Endometrial microvascular endothelial cells (primary cell): ENCODE measurements at regions not wholly inside any gene's neighbourhood (a gene's known extent, or its start where the extent isn't known, plus 50 kb on each side); places are given as distances from the start of the nearest gene placed in this dataset.

Source experiments
- in situ Hi-C: cut with HindIII; loops from 2 replicates; pipeline ENCODE4 v1.10.0; 2017; ENCODE audit warnings: low sequenced_read_pairs, low pct_unique_long_range_greater_than_20kb; ENCODE audit errors: inconsistent ontology term

DNA sequence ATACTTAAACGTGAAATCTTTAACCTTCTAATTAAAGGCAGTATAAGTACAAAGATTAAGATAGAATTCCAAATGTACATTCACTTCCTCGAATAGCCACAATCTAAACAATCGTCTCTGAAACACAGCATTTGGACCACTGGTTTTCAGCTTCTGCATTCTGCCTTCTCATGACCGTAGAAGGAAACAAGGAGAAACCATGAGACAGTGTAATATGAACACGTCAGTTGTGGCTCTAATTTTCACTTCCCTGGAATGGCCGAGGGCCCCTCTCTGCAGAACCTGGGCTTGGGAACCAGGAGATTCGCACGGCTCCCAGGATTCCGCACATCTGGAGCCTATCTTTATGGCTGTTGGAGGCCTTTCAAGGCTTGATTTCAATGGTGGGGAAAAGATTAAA lies 189.3 kb downstream of the KLF6 start:
- in situ Hi-C loops, result no loop called here

DNA sequence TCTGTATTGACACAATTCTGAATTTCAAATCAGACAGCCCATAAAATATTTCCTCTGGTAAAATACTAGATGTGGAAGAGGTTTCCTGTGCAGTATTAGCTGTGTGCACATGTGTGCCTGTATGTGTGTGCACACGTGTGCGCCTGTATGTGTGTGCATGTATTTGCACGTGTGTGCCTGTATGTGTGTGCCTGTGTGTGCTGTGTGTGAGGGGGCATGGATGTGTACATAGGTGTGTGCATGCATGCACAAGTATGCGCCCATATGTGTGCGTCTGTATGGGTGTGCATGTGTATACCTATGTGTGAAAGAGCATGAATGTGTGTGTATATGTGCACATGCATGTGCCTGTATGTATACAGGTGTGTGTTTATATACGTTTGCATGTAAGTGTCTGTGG lies 191.4 kb downstream of the KLF6 start:
- in situ Hi-C loops, result no loop called here

DNA sequence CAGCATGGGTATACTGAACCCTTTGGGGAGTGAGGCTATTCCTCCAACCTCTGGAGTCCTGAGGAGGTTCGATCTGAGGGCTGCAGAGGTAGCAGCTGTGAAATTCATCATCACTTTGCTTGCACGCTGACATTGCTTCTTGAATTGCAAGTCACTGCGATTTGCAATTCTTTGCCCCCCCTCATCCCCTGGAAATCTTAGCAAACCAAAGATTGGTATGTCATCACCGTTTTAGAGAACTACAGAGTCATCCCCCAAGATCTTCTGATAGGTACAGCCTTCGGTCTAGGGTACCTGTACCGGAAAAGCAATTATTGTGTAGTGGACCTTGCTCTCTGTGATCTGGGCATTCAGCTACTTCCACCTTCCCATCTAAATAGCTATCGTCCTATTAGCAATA lies 192.6 kb downstream of the KLF6 start:
- in situ Hi-C loops, result no loop called here

DNA sequence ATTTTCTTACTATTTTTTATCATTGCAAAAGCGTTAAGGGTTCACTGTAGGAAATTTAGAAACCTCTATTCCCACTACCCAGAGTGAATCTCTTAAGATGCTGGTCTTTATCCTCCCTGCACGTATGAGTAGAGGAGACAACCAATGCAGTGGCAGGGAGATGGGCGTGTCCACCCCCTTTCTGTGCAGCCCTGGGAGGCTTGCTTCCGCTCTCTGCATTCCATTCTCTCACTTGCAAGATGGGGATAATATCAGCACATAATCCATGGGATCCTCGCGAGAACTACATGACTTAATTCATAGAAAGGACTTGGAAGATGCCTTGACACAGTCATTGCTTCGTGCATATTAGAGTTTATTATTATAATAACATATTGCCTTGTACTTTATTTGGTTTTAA lies 196.2 kb downstream of the KLF6 start:
- in situ Hi-C loops, result no loop called here

DNA sequence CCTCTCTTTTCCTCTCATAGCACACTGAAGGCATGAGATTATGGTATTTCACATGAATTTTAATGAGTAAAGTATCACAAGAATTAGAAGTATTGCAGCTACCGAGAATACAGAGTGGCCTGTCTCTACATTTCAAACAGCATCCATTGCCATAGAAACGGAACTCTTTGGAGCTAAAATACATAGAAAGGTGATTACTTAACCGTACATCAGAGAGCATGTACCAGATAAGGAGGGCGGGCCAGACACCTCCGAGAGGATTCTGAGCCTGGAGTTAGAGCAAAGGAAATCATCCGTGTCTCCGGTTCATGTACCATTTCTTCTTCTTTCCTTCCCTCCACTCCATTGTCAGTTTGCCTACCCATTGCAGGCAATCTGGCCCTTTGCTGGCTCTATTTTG lies 196.7 kb downstream of the KLF6 start:
- in situ Hi-C loops, result no loop called here

DNA sequence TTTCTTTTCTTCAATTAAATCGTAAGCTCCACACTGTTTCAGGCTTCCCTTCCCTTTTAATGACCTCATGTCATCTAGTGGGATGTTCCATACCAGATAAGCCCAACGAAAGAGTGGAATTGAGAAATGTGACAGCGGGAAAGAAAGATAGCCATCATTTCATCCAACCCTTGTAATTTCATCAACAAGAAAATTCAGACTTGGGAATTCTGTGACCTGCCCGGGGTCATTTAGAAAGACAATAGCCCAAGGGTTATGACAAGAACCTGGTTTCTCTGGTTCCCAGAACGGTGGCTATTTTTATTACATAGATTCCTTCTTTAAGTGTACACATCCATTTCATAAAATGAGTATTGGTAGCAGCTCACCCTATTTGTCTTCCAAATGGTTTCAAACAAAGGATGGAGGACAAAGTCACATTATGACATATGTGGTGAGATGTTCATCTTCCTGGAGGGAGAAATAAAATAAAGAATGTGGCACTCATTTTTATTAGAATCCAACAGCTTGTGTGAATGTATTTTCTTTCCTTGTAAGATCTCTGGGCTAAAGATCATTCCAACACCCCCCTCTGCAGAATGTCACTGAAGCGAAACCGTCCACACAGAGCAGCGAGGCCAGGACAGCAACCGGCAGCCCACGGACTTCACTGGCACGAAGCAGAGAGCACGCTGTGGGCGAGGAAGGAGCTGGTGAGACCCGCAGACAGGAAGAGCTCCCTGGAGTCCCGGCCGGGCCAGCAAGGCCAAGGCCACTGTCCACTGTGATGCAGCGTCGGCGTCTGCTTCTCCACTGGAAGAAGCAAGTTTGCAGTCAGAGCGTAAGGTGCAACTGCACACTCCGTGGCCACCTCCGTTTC lies 199.9 kb downstream of the KLF6 start:
- in situ Hi-C loops, result no loop called here

DNA sequence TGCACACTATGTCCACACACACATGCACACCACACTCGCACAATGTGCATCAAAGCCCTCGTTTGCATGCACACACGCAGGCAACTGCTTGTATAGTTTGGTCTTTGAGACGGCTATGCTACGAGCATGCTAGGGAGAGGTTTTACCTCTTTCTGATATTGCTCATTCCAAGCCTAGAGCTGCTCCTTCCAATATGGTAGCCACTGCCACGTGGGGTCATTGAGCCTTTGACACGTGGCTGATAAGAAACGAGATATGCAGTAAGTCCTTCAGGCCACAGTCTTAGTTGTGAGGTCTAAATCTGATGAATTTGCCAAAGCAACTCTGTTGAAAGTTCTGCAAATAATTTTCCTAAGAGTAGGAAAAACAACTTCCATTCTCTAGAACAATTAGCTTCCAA lies 204.4 kb downstream of the KLF6 start:
- in situ Hi-C loops, result no loop called here

DNA sequence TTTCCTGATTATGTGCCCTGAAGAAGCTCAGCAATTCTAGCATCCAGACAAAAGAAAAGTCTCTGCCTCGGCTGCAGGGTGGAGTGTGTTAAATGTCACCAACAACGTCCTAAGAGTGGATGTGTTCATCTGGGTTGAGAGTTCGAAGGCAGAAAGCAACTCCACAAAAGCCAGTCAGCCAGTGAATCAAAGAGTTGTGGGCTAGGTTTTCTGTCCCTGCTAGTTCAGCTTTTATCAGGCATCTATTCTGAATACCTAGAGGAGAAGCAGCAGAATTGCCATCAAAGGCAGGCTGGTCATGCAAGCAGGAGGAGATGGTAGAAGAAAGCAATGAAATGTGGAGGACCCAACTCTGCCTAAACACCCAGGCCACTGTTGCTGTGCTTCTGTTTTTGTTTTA lies 205.2 kb downstream of the KLF6 start:
- in situ Hi-C loops, result no loop called here

DNA sequence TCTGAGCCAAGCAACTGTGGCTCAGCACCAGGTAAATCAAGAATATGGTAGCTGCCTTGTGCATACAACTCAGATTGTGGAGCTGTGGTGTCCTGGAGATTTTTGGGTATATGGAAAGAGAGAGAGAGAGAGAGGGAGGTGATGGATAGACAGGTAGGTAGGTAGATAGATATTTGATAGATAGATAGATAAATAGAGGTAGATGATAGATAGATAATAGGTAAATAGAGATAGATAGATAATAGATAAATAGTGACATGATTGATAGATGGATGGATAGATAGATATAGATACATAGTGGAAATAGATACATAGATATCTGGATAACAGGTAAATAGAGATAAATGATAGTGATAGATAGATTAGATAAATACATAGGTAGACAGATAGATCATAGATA lies 206.3 kb downstream of the KLF6 start:
- in situ Hi-C loops, result no loop called here

DNA sequence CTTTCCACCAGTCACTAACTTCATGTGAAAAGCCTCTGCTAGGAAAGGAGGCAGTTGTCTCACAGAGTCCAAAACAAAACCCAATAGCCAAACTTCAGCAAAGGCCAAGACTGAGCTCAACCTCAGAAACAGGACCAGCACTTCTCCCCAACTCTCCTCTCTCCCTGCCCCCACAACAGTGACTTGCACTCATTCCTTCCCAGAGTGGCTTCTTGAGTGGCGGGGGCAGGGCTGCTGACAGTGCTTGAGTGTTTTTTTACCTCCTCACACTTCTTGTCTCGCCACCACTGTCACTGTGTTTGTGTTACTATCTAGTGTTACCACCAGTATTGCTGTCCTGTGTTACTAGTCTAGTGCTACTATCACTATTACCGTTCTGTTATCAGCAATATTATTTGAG lies 206.8 kb downstream of the KLF6 start:
- in situ Hi-C loops, result no loop called here

DNA sequence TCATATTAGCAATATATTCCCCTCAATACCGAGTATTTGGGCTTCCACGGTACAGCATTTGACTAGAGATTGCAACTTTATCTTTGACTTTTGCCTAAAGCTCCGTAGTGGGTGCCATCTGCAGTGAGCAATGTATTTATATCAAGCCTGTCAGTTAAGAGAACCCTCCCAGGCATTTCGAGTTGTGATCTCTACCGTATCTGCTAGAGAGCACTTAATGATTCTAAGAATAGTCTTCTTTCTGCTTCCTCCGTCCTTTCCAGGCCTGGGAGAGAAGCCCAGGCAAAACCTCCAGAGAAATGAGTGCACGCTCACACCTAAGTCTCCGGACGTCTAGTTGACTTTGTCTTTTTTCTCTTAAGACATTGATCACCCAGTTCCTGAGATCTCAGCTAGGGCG lies 210.6 kb downstream of the KLF6 start:
- in situ Hi-C loops, result no loop called here

DNA sequence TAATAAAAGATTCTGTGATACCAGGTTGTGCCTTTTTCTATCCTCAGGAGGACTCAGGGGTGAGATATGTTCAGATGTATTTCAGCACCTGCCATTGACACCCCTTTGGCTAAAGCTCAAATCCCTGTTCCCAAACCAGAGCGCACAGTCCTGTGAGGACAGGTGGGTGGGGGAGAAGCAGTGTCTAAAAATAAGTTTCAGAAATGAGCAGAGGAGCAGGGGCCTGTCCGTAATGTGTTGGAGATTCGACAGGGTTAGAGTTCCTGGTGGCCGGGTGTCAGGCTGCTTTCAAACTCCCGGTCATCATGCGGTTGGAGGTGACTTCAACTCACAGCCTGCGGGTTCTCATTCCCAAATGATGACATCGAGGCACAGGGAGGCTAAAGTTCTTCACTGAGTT lies 211.5 kb downstream of the KLF6 start:
- in situ Hi-C loops, result no loop called here

DNA sequence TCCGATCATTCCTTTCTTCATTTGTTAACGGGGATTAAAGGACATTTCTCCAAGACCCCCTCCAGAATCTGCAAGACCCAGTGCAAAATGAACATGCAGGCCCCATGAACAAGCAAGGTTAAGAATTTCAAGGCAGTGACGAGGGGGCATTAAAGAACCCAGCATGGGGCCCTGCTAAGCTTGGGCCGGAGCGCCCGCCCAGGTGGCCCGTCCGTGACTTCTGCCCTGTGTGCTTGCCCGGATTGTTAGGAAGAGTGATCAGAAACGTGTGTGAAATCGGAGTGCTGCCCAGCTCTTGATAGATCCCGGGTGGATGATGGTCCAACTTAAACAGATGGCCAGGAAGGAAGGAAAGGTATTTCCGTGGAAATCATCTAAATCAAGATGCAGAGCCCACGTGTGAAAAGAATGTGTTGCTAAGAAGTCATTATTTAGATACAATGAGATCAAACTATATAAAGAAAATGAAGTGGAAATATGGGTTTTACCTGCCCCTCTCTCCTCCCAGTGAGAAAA lies 213.6 kb downstream of the KLF6 start:
- in situ Hi-C loops, result no loop called here

DNA sequence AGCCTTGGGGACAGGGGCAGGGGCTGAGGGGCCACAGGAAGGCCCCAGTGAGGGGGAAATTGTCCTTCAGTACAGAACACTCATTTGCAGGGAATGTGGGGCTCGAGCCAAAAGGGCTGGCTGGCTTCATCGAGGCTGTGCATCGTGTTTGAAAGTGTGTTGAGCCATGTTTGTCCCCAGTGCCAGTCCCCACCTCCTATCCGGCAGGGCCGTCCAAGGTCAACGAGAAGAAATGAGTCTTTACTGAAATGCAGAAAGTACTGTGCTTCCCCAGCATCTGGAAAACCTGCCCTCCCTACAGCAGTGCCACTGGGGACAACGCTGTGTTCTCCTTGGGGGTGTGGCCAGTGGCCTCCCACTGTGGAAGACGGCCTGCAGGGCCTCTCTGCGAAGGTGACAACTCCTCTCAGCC lies 214.1 kb downstream of the KLF6 start:
- in situ Hi-C loops, result no loop called here

DNA sequence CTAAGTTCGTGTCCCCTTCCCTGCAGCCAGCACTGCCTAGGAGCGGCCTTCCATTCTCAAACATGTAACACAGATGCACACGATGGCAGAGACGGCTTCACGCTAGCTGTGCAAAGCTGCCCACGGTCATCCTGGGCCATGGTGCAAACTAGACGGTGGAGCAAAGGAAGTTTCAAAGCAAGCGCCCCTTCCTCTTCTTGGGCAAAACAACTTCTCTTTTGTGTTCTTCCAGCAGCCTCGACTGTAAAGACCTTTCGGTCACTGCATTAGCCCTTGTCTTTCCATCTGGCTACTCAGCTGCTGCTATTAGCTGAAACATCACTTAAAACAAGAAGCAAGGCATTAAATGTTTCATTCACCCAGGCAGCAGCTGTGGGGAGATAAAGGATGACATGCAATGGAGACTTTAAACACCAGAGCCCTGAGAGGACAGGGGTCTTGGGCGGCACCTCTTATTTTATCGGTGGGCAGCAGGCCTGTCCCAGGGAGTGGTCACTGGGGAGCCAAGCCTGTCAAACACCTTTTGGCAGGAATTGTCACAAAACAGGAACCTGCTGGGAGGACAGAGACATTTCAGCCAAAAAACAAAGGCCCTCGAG lies 214.8 kb downstream of the KLF6 start:
- in situ Hi-C loops, result no loop called here

DNA sequence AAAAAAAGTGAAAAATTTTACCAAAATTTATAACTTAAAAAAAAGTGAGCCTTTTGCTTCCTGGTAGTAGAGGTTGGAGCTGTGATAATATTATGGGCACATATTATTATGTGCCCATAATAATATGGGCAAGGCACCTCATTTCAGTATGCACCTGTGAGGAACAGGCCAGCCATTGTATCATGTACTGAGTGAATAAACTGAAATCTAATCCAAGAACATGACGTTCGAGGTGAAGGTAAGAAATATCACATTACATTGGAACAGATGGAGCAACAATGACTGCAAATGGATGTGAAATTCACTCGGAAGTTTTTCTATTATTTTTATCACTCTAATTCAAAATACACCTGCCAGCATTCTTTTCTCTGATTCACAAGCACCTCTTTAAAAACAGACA lies 216.0 kb downstream of the KLF6 start:
- in situ Hi-C loops, result no loop called here

DNA sequence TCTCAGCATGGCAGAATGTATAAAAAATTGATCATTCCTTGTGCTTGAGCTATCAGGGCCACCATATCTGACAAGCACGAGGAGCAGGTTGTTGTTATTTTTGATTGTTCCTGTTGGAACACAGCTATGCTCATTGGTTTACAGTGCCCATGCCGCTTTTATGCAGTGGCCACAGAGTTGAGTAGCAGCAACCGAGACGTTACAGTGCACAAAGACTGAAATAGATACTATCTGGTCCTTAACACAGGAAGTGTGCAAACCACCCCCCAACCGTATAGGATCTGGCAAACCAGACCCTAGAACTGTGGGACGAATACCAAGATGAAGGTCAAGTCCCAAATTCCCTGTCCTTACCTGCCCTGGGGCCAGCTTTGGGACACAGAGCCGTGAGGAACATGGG lies 216.6 kb downstream of the KLF6 start:
- in situ Hi-C loops, result no loop called here

DNA sequence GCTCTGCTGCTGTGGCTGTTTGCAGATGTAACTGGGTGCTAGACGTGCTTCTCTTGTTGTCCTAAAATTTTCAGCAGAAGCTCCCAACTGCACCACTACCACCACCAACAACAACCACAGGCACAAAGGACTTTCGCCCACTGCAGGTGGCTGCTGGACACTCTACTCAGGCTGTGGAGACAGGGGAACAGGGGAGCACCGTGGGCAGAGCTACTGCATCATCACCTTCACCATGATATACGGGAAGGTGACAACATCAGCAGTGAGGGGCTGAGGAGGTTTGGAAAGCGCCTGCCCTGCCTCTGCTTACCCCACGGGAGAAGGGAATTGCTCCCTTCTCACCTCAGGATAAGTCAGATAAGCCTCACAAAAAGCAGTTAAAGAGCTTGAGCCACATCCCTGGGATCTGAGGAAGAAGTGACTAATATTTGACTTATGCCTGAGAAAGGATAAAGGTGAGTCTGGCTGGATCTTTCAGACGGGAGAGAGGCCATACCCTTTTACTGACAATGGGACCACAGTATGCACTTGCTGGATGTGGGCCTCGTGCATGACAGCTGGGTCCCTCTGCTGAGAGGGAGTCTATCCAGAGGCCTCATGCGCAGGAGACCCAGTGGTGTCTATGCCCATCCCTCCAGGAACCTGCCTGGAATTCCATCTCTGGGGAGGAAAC lies 217.6 kb downstream of the KLF6 start:
- in situ Hi-C loops, result no loop called here

DNA sequence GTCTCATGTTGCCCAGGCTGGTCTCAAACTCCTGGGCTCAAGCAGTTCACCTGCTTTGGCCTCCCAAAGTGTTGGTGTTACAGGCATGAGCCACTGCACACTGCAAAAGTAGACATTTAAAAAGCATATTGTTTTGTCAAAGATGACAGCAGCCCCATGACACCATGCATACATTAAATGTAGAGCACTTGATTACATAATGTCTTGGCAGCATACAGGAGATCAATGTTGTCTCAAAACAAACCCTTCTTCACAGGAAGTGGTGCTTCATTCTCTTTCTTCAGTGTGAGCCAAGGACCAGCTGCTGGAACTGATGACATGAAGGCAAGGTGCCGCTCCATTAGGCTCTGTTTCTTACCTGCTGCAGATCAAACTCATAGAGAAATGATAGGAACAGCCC lies 218.4 kb downstream of the KLF6 start:
- in situ Hi-C loops, result no loop called here

DNA sequence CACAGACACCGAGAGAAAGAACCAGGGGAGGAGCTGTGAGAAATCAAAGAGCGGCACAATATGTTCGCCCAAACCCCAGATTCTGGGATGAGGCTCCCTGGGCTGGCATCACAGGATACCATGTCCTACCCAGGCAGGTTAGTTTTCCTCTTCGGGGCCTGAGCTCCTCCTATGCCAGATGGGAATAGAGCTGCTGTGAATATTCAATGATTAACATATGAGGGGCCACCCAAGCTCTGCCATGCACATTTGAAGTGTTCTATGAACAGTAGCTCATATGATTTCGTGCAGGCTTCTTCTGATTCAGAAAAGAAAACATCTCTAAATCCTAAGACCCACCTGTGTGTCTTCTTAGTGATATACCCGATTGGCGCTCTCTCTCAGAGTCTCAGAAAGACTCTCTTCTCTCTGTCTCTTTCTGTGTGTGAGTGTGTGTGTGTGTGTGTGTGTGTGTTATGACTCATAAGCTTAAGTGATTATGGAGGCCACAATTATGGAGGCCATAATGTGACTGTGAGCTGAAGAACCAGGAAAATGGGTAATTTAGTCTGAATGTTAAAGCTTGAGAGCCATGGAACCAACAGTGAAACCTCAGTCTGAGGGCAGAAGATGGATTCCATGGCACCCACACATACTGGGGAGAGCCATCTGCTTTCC lies 220.5 kb downstream of the KLF6 start:
- in situ Hi-C loops, result no loop called here
